HepG2 (cell line): ENCODE measurements at regions not wholly inside any gene's neighbourhood (a gene's known extent, or its start where the extent isn't known, plus 50 kb on each side); places are given as distances from the start of the nearest gene placed in this dataset.

Experiments
- ATAC-seq: fragments of 200-7000 bp; cut with Tn5 transposase; 3 replicates; pipeline ENCODE4 v1.9.1; 2020; ENCODE audit warnings: mild to moderate bottlenecking, moderate library complexity
- BruUV-seq: library from RNA; stranded (reverse); fragments of 400-500 nt; replicated peaks from 2 replicates; lab custom pipeline; 2021; lab: Mats Ljungman, UMichigan
- CTCF ChIA-PET: fragments of 300-600 bp; formaldehyde crosslinking; extraction: SDS; loops from one replicate; lab custom pipeline; 2021; ENCODE audit warnings: low total read pairs, inconsistent platforms, low intra/inter-chr PET ratio; lab: Yijun Ruan, JAX
- POLR2A ChIA-PET: fragments of 350-600 bp; sonication (Branson Sonifier 250); formaldehyde crosslinking; loops from one replicate; lab custom pipeline; 2020; ENCODE audit warnings: antibody characterized with exemption, inconsistent platforms; lab: Yijun Ruan, JAX
- DNase-seq: peaks from one replicate; pipeline ENCODE4 v3.0.0-alpha.2; 2015; ENCODE audit warnings: low spot score
- FAIRE-seq: peaks from 3 replicates; lab custom pipeline; 2011; peaks lifted over from hg19 to GRCh38; lab: Jason Lieb, UNC
- H2AFZ ChIP-seq: one replicate; pipeline ENCODE4 v1.6.1; 2011; ENCODE audit warnings: low read length, inconsistent platforms
- H3K27ac ChIP-seq: fragments of 300-600 bp; 3 replicates; pipeline ENCODE4 v1.8.0; 2011; ENCODE audit warnings: mixed run types, mild to moderate bottlenecking, mixed read lengths, low read length, inconsistent platforms; ENCODE audit not compliant: insufficient read depth; ENCODE audit errors: extremely low read length
- H3K27me3 ChIP-seq, 2 experiments: fragments of 200-600 bp in 1 of 2; 2 replicates in 1 of 2; 3 replicates in 1 of 2; pipeline versions ENCODE4 v1.6.0 to v1.8.0; 2011; ENCODE audit warnings: low read length in 2 of 2, mild to moderate bottlenecking in 2 of 2, moderate library complexity in 2 of 2, inconsistent platforms in 1 of 2; ENCODE audit not compliant: insufficient read depth in 2 of 2, control insufficient read depth in 1 of 2
- H3K36me3 ChIP-seq, 2 experiments: fragments of 200-600 bp in 1 of 2; replicated peaks in 1 of 2; 2 replicates in 1 of 2; 3 replicates in 1 of 2; pipeline versions ENCODE4 v1.5.1 to v1.8.0; 2011; ENCODE audit warnings: low read length in 2 of 2, inconsistent platforms in 1 of 2; ENCODE audit not compliant: insufficient read depth in 2 of 2, control insufficient read depth in 1 of 2
- H3K4me1 ChIP-seq: 2 replicates; pipeline ENCODE4 v1.5.1; 2012; ENCODE audit warnings: low read length, inconsistent platforms; ENCODE audit not compliant: insufficient read depth
- H3K4me2 ChIP-seq: 2 replicates; pipeline ENCODE4 v1.6.0; 2011; ENCODE audit warnings: low read depth, low read length, inconsistent platforms
- H3K4me3 ChIP-seq, 3 experiments: fragments of 200-600 bp in 1 of 3; sonication (generic), shearing (Covaris generic) in 1 of 3; replicated peaks in 1 of 3; 2 replicates each; pipeline ENCODE4 v1.5.1; 2011 to 2016; ENCODE audit warnings: low read length in 3 of 3, inconsistent platforms in 2 of 3, low read depth in 2 of 3, mild to moderate bottlenecking in 2 of 3, control low read depth in 1 of 3, mixed read lengths in 1 of 3; ENCODE audit not compliant: insufficient read depth in 1 of 3
- H3K79me2 ChIP-seq: one replicate; pipeline ENCODE4 v1.6.1; 2011; ENCODE audit warnings: low read length, inconsistent platforms; ENCODE audit not compliant: insufficient read depth
- H3K9ac ChIP-seq: 2 replicates; pipeline ENCODE4 v1.6.0; 2011; ENCODE audit warnings: mild to moderate bottlenecking, low read depth, low read length, inconsistent platforms; ENCODE audit not compliant: insufficient read depth
- H3K9me3 ChIP-seq: 2 replicates; pipeline ENCODE4 v1.5.1; 2012; ENCODE audit warnings: mild to moderate bottlenecking, low read length
- H4K20me1 ChIP-seq: 2 replicates; pipeline ENCODE4 v1.6.0; 2011; ENCODE audit warnings: inconsistent platforms, mild to moderate bottlenecking, low read length, moderate library complexity; ENCODE audit not compliant: insufficient read depth
- ATRX ChIP-seq: sonication (generic); formaldehyde crosslinking; IDR thresholded peaks from 2 replicates; pipeline ENCODE4 v1.4.0; 2020; ENCODE audit warnings: missing genetic modification reagents, borderline replicate concordance
- CTCF ChIP-seq: sonication (generic); formaldehyde crosslinking; IDR thresholded peaks from 2 replicates; pipeline ENCODE4 v1.5.0; 2020; ENCODE audit warnings: mild to moderate bottlenecking, missing genetic modification reagents, moderate library complexity
- DMAP1 ChIP-seq: IDR thresholded peaks from 2 replicates; pipeline ENCODE4 v1.6.1; 2016
- IRX3 ChIP-seq: sonication (generic); formaldehyde crosslinking; IDR thresholded peaks from 2 replicates; pipeline ENCODE4 v1.8.1; 2023; ENCODE audit warnings: mild to moderate bottlenecking, low read depth, missing genetic modification reagents, borderline replicate concordance
- KDM5B ChIP-seq: sonication (generic); formaldehyde crosslinking; IDR thresholded peaks from 2 replicates; pipeline ENCODE4 v1.4.0; 2020; ENCODE audit warnings: missing genetic modification reagents, mild to moderate bottlenecking, borderline replicate concordance
- MXD3 ChIP-seq: IDR thresholded peaks from 2 replicates; pipeline ENCODE4 v1.6.1; 2016; ENCODE audit warnings: mild to moderate bottlenecking, missing biosample characterization, missing genetic modification reagents
- NFRKB ChIP-seq: fragments of 450-650 bp; IDR thresholded peaks from 2 replicates; pipeline ENCODE4 v1.6.1; 2017
- REPIN1 ChIP-seq: sonication (generic); formaldehyde crosslinking; IDR thresholded peaks from 2 replicates; pipeline ENCODE4 v1.8.0; 2022; ENCODE audit warnings: missing genetic modification reagents, low read depth, mild to moderate bottlenecking, borderline replicate concordance
- RERE ChIP-seq: IDR thresholded peaks from 2 replicates; pipeline ENCODE4 v1.6.1; 2016; ENCODE audit warnings: low read depth, missing genetic modification reagents, missing compliant biosample characterization
- SNAPC5 ChIP-seq: sonication (generic); formaldehyde crosslinking; IDR thresholded peaks from 2 replicates; pipeline ENCODE4 v1.8.1; 2023; ENCODE audit warnings: mild to moderate bottlenecking, missing genetic modification reagents, borderline replicate concordance
- SPEN ChIP-seq: sonication (generic); formaldehyde crosslinking; IDR thresholded peaks from 2 replicates; pipeline ENCODE4 v1.5.1; 2020; ENCODE audit warnings: low read depth, mild to moderate bottlenecking, missing genetic modification reagents
- TBX3 ChIP-seq: fragments of 450-650 bp; IDR thresholded peaks from 2 replicates; pipeline ENCODE4 v1.6.1; 2017; ENCODE audit warnings: antibody characterized with exemption, mild to moderate bottlenecking, inconsistent platforms, borderline replicate concordance
- TCF12 ChIP-seq, 2 experiments: fragments of 450-650 bp in 1 of 2; sonication (generic) in 1 of 2; formaldehyde crosslinking in 1 of 2; IDR thresholded peaks; 2 replicates each; pipeline versions ENCODE4 v1.6.1 to v1.8.0; 2017 to 2022; ENCODE audit warnings: antibody characterized with exemption in 1 of 2, mild to moderate bottlenecking in 1 of 2, missing genetic modification reagents in 1 of 2, moderate library complexity in 1 of 2
- ZMAT3 ChIP-seq: sonication (generic); formaldehyde crosslinking; conservative IDR thresholded peaks from 2 replicates; pipeline ENCODE4 v1.7.0; 2021; ENCODE audit warnings: missing genetic modification reagents
- ZSCAN21 ChIP-seq: sonication (generic); formaldehyde crosslinking; IDR thresholded peaks from 2 replicates; pipeline ENCODE4 v1.8.0; 2022; ENCODE audit warnings: mild to moderate bottlenecking, missing genetic modification reagents, moderate library complexity, borderline replicate concordance
- WGBS: methylation state at CpG from one replicate; pipeline ENCODE4 v1.1.6; 2017; ENCODE audit warnings: low lambda C conversion rate; 5-methylcytosine and 5-hydroxymethylcytosine counted together
- in situ Hi-C: cut with HindIII; loops from 2 replicates; pipeline ENCODE4 v1.10.0; 2017; ENCODE audit warnings: low pct_unique_long_range_greater_than_20kb; ENCODE audit not compliant: extremely low pct_ligation_motif_present
- intact Hi-C: fragments of 100-400 bp; cut with micrococcal nuclease; formaldehyde crosslinking; loops from one replicate; pipeline ENCODE4 v1.10.0; 2022; ENCODE audit not compliant: unreplicated experiment

- TF ChIP-seq CTCF (CRISPR knock-in tag) = no peak
Observed at GRCh38 chr3:106616556-106616955, 747.7 kb upstream of the CBLB start (continued).

DNA sequence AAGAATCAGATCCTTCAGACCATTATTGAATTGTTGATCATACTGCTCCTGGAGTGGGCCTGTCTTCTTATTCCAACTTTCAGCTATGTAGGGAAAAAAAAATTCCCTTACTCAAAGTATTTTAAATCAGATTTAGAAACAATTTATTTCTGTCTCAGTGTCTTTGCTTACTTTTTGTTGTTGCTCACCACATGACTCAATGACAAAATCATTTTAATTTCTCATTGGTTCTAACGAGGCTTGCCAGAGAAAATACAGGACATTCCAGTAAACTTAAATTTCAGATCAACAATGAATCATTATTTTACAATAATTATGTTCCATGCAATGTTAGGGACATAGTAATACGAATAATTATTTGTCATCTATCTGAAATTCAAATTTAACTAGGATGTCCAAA, 748.5 kb upstream of the CBLB start:
- Histone ChIP-seq H3K4me2 (no peak overlapping the region), H3K27ac (no peak overlapping the region), H4K20me1 (no peaks in the 10 kb centered on the region), H3K9me3 (no peaks in the 10 kb centered on the region), H3K36me3 (no peaks in the 10 kb centered on the region), H2AFZ (no peak overlapping the region), H3K9ac (no peak overlapping the region), H3K27me3 (no peaks in the 10 kb centered on the region), H3K79me2 (no peaks in the 10 kb centered on the region), H3K4me3 (no peak overlapping the region), H3K4me1 (no peaks in the 10 kb centered on the region)
- DNase-seq (no peak), FAIRE-seq (no peak), ATAC-seq (no peak)
- in situ Hi-C loops = no loop called here
- 3% methylated on average over 2 of the region's 2 CpGs for WGBS
- ChIA-PET CTCF (no interaction called here), POLR2A (no interaction called here)
- intact Hi-C loops = no loop called here
- BruUV-seq = no TSS peak
- TF ChIP-seq DMAP1 (no peak), IRX3 (no peak), RERE (CRISPR knock-in tag) (no peak), TCF12 (IDR thresholded peaks at IDR 0.05) (no peak), TCF12 (CRISPR knock-in tag; IDR thresholded peaks at IDR 0.05) (no peak), TBX3 (no peak), ZSCAN21 (no peak), NFRKB (no peak), KDM5B (CRISPR knock-in tag) (no peak), SPEN (CRISPR knock-in tag) (no peak), REPIN1 (no peak), SNAPC5 (CRISPR knock-in tag) (no peak), ZMAT3 (CRISPR knock-in tag) (no peak), MXD3 (CRISPR knock-in tag) (no peak), ATRX (CRISPR knock-in tag) (no peak)
